ENCODE measurements at regions not wholly inside any gene's neighbourhood (a gene's known extent, or its start where the extent isn't known, plus 50 kb on each side); places are given as distances from the start of the nearest gene placed in this dataset.

DNA sequence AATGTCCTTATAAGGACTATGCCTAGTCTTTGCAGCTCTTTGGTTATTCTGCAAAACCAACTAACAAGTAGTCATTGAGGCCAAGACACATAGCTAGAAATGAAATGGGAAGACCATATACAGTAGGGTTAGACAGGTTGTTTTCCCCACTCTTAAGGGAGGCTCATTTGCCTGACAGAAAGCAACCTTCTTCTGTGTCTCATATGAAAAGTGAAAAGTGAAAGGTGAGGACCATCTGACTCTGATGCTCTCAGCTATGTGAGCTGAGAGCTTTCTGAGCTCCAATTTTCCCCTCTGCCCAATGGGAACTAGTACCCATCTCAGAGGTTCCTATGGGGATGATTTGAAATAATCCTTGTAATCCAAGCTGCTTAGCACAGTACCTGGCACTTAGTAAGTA, 142.0 kb upstream of the BDNF start:
- TF ChIP-seq, protein P1, sequence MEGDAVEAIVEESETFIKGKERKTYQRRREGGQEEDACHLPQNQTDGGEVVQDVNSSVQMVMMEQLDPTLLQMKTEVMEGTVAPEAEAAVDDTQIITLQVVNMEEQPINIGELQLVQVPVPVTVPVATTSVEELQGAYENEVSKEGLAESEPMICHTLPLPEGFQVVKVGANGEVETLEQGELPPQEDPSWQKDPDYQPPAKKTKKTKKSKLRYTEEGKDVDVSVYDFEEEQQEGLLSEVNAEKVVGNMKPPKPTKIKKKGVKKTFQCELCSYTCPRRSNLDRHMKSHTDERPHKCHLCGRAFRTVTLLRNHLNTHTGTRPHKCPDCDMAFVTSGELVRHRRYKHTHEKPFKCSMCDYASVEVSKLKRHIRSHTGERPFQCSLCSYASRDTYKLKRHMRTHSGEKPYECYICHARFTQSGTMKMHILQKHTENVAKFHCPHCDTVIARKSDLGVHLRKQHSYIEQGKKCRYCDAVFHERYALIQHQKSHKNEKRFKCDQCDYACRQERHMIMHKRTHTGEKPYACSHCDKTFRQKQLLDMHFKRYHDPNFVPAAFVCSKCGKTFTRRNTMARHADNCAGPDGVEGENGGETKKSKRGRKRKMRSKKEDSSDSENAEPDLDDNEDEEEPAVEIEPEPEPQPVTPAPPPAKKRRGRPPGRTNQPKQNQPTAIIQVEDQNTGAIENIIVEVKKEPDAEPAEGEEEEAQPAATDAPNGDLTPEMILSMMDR (IDR thresholded peaks at IDR 0.05; ENCODE audit: insufficient read depth, missing control alignments) = no peak
- FAIRE-seq = no peak
- no peak for DNase-seq (ENCODE audit: insufficient read length, low spot score)

DNA sequence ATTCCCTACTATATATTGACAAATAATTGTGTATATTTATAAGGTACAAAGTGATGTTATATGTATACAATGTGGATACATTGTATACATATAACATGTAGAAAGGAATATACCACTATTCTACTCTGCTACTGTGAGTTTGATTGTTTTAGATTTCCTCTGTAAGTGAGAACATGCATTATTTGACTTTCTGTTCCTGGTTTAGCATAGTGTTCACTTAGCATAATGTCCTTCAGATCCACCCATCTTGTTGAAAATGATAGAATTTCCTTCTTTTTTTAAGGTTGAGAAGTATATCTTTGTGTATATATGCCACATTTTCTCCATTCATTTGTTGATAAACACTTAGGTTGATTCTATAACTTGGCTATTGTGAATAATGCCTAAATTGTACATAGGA, 140.8 kb upstream of the BDNF start:
- TF ChIP-seq, protein P1 (IDR thresholded peaks at IDR 0.05; ENCODE audit: insufficient read depth, missing control alignments) = no peak
- FAIRE-seq = no peak
- no peak for DNase-seq (ENCODE audit: insufficient read length, low spot score)

DNA sequence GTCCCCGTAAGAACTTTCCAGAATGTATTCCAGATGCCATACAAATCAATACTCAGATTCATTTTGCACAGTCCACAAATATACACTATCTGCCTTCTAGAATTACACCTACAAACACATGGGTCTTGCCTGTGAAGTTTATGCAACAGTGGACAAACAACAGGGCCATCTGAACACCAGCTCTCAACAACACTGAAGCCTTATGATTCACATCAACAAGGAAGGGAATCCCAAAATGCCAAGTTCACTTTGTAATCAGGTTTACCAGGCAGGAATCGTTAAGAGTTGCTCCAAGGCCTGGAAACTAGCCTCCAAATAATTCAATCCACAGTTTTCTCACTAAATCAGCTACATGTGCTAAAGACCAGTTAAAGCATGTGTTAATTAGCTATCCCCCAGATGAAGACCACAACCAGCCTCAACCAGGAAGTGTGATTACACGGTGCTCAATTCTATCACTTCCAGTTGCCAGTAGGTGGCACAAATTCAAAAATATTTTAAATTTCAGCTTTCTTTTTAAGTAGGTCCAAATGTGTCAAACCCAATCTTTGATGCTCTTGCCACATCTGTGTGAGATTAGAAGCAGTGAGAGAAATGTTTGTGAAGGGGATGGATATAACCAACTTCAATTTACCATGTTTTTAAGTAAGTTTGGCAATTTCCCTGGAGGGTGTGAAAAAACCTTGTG, 139.1 kb upstream of the BDNF start:
- no peak for DNase-seq (ENCODE audit: insufficient read length, low spot score)
- TF ChIP-seq, protein P1 (IDR thresholded peaks at IDR 0.05; ENCODE audit: insufficient read depth, missing control alignments) = peak; percentile 25
- FAIRE-seq = no peak

DNA sequence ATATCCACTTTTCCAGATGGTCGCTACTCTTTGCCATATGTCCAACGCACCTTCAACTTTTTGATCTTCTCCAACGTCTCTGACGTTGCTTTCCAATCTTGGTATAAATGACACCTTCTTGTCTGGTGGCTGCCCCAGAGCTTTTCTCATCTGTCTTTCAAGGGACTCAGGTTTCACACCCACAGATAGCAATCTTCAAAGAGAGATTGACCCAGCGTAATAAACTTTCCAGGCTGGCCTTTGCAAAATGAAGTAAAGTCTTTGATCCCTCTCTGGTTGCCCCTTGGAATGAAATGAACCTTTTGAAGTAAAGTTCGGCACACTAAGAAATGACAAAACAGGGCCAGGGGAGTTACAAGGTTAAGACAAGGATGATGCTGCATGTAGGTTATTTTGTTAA, 138.4 kb upstream of the BDNF start:
- no peak for DNase-seq (ENCODE audit: insufficient read length, low spot score)
- TF ChIP-seq, protein P1 (IDR thresholded peaks at IDR 0.05; ENCODE audit: insufficient read depth, missing control alignments) = no peak
- no peak for FAIRE-seq

DNA sequence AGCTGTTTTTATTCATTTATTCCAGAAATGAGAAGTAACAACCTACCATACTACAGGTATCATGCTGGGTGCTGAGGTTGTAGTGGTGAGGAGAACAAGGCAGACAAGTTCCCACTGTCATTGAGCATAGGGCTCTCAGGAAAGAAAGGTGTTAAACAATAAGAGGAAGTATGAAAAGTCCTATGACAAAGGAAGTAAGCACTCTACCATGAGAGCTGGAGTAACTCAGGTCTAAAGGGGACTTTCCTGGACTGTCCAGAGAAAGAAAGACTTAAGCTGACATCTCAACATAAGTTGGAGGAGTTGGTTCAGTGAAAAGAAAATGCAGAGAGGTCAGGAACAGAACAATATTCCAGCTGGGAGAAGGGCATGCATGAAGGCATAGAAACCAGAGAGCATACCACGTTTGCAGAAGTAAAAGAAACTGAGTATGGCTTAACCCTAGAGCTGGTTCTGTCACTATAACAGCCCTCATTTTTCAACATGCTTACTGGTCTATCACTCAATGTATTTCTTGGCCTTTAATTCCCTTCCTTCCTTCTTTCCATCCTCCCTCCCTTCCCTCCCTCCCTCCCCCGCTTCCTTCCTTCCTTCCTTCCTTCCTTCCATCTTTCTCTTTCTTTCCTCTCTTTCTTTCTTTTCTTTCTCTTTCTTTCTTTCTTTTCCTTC, 137.8 kb upstream of the BDNF start:
- TF ChIP-seq, protein P1 (IDR thresholded peaks at IDR 0.05; ENCODE audit: insufficient read depth, missing control alignments) = no peak
- no peak for FAIRE-seq
- no peak for DNase-seq (ENCODE audit: insufficient read length, low spot score)

DNA sequence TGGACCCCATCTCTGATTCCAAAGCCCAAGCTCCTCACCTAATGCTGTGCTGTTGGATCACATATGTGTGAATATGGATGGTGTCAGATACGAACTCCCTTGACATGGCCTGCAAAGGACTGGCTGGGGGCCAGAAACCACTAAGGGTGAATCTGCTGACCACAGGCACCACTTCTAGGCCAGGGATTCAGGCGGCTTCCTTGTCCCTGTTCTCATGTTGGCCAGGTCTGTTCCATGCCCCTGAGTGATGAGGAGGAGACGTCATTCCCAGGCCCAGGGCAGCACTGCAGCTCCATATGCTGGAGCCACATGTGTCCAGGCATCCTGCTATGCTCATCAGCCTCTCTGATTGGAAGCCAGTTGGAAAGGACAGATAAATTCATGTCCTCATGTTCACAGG, 130.0 kb upstream of the BDNF start:
- no peak for DNase-seq (ENCODE audit: insufficient read length, low spot score)
- no peak for FAIRE-seq
- TF ChIP-seq, protein P1 (IDR thresholded peaks at IDR 0.05; ENCODE audit: insufficient read depth, missing control alignments) = no peak

DNA sequence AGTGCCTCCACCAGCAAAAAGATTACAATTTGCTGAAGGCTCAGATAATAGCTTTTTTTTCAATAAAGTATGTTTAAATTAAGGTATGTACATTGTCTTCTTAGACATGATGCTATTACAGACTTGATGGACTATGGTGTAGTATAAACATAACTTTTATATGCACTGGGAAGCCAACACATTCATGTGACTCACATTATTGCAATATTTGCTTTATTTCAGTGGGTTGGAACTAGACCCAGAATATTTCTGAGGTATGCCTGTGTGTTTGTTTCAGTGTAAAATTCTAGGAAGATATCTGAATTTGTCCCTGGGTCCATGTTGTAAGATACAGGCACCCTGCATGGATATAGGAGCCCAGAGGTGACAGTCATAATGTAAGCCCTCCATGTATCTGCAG, 120.0 kb upstream of the BDNF start:
- TF ChIP-seq, protein P1 (IDR thresholded peaks at IDR 0.05; ENCODE audit: insufficient read depth, missing control alignments) = no peak
- DNase-seq (ENCODE audit: insufficient read length, low spot score) = no peak
- FAIRE-seq = no peak
